Sigmoid colon (tissue), 6 donors: ENCODE measurements at regions not wholly inside any gene's neighbourhood (a gene's known extent, or its start where the extent isn't known, plus 50 kb on each side); places are given as distances from the start of the nearest gene placed in this dataset.

Source experiments
- DNase-seq: peaks from one replicate; pipeline ENCODE4 v3.0.0-alpha.2; 2019
- H3K27ac ChIP-seq, 4 donors: fragments of 200-600 bp; sonication (generic); one replicate each; pipeline ENCODE4 v1.5.1; 2016 to 2019; ENCODE audit warnings: mild to moderate bottlenecking in 1 of 4
- H3K27me3 ChIP-seq, 3 donors: fragments of 200-600 bp; sonication (generic); one replicate each; pipeline ENCODE4 v1.5.1; 2019; ENCODE audit warnings: mild to moderate bottlenecking in 1 of 3
- H3K36me3 ChIP-seq, 4 donors: fragments of 200-600 bp; sonication (generic); one replicate each; pipeline ENCODE4 v1.5.1; 2016 to 2019
- H3K4me1 ChIP-seq, 4 donors: fragments of 200-600 bp; sonication (generic); one replicate each; pipeline ENCODE4 v1.5.1; 2017 to 2019
- H3K4me3 ChIP-seq, 4 donors: fragments of 200-600 bp; sonication (generic); one replicate each; pipeline ENCODE4 v1.5.1; 2017 to 2019; ENCODE audit warnings: mild to moderate bottlenecking in 2 of 4, moderate library complexity in 1 of 4
- H3K9me3 ChIP-seq, 4 donors: fragments of 200-600 bp in 3 of 4; sonication (generic) in 3 of 4; one replicate each; pipeline versions ENCODE4 v1.5.1 to v1.6.1; 2013 to 2019
- CTCF ChIP-seq, 4 experiments: fragments of 450-650 bp in 3 of 4; fragments of 200-600 bp in 1 of 4; IDR thresholded peaks; one replicate each; pipeline ENCODE4 v1.5.1; 2016 to 2019; ENCODE audit warnings: antibody characterized with exemption in 4 of 4, mild to moderate bottlenecking in 3 of 4, moderate library complexity in 2 of 4
- EP300 ChIP-seq, 4 donors: sonication (generic); formaldehyde crosslinking; IDR thresholded peaks; one replicate each; pipeline ENCODE4 v1.6.1; 2017; ENCODE audit warnings: antibody characterized with exemption in 4 of 4
- POLR2A ChIP-seq, 2 donors: fragments of 450-650 bp; IDR thresholded peaks; one replicate each; pipeline ENCODE4 v1.6.1; 2016; ENCODE audit warnings: antibody characterized with exemption in 2 of 2, mild to moderate bottlenecking in 2 of 2, moderate library complexity in 2 of 2
- POLR2AphosphoS5 ChIP-seq, 4 donors: sonication (generic); formaldehyde crosslinking; IDR thresholded peaks; one replicate each; pipeline ENCODE4 v1.6.1; 2017; ENCODE audit warnings: antibody characterized with exemption in 4 of 4
- WGBS, 2 donors: extraction: QIAGEN DNeasy Blood & Tissue Kit; methylation state at CpG; one replicate each; pipeline ENCODE4 v1.1.7; 2013; 5-methylcytosine and 5-hydroxymethylcytosine counted together
- intact Hi-C: fragments of 100-400 bp; cut with DNase I; formaldehyde crosslinking; loops from one replicate; pipeline ENCODE4 v1.15.1; 2023
- donor health status: healthy with polysubstance abuse.
- donor health status: healthy.

- no peak for TF ChIP-seq POLR2A (IDR thresholded peaks at IDR 0.05)
- TF ChIP-seq EP300 (IDR thresholded peaks at IDR 0.05) = no peak
- no peak for TF ChIP-seq CTCF (IDR thresholded peaks at IDR 0.05)
- no peak for TF ChIP-seq POLR2AphosphoS5 (IDR thresholded peaks at IDR 0.05)
- Histone ChIP-seq H3K36me3 (no peaks in the 10 kb centered on the region), H3K27ac (no peak overlapping the region), H3K27me3 (peaks cover 0 to 50% (median 0%) of the 10 kb centered on the region in 3 donors), H3K4me3 (no peak overlapping the region), H3K4me1 (no peaks in the 10 kb centered on the region), H3K9me3 (no peaks in the 10 kb centered on the region)
- DNase-seq = no peak
- 71 to 77% methylated on average over 16 of the region's 16 CpGs for whole genome bisulfite sequencing, 2 donors
- intact Hi-C loops = no loop called here
Observed at GRCh38 chr1:30249446-30250337, 473.7 kb downstream of the MATN1 start.

- TF ChIP-seq POLR2AphosphoS5 (IDR thresholded peaks at IDR 0.05) = no peak
- TF ChIP-seq EP300 (IDR thresholded peaks at IDR 0.05) = no peak
- no peak for TF ChIP-seq CTCF (IDR thresholded peaks at IDR 0.05)
- TF ChIP-seq POLR2A (IDR thresholded peaks at IDR 0.05) = no peak
- intact Hi-C loops = no loop called here
- Histone ChIP-seq H3K27ac (no peak overlapping the region), H3K4me1 (no peaks in the 10 kb centered on the region), H3K9me3 (no peaks in the 10 kb centered on the region), H3K36me3 (no peaks in the 10 kb centered on the region), H3K27me3 (peaks cover 0 to 47% (median 0%) of the 10 kb centered on the region in 3 donors), H3K4me3 (no peak overlapping the region)
- WGBS, 2 donors = 49 to 57% methylated on average over 3 of the region's 3 CpGs
- DNase-seq = no peak
Observed at GRCh38 chr1:30248774-30249173, 474.6 kb downstream of the MATN1 start.

GRCh38 chr1:30248373-30248772 lies 475.0 kb downstream of the MATN1 start:
- no peaks in the 10 kb centered on the region for H3K4me1 ChIP-seq
- DNase-seq = no peak
- H3K27ac ChIP-seq = no peak overlapping the region
- no peaks in the 10 kb centered on the region for H3K9me3 ChIP-seq
- no peaks in the 10 kb centered on the region for H3K36me3 ChIP-seq
- no peak for TF ChIP-seq POLR2A (IDR thresholded peaks at IDR 0.05)
- TF ChIP-seq CTCF (IDR thresholded peaks at IDR 0.05) = no peak
- TF ChIP-seq POLR2AphosphoS5 (IDR thresholded peaks at IDR 0.05) = no peak
- no peak for TF ChIP-seq EP300 (IDR thresholded peaks at IDR 0.05)
- H3K4me3 ChIP-seq = no peak overlapping the region
- whole genome bisulfite sequencing, 2 donors = 58 to 77% methylated on average over 3 of the region's 3 CpGs
- intact Hi-C loops = no loop called here
- peaks cover 0 to 47% (median 0%) of the 10 kb centered on the region in 3 donors for H3K27me3 ChIP-seq

GRCh38 chr1:30244801-30245200 lies 478.6 kb downstream of the MATN1 start:
- no peak overlapping the region for H3K4me3 ChIP-seq
- DNase-seq = peak; percentile 8
- WGBS, 2 donors = 88 to 90% methylated on average over 9 of the region's 9 CpGs
- intact Hi-C loops = no loop called here
- H3K36me3 ChIP-seq = no peaks in the 10 kb centered on the region
- no peak overlapping the region for H3K27ac ChIP-seq
- H3K27me3 ChIP-seq = peaks cover 0 to 34% (median 0%) of the 10 kb centered on the region in 3 donors
- H3K9me3 ChIP-seq = no peaks in the 10 kb centered on the region
- H3K4me1 ChIP-seq = no peaks in the 10 kb centered on the region
- TF ChIP-seq EP300 (IDR thresholded peaks at IDR 0.05) (no peak), POLR2A (IDR thresholded peaks at IDR 0.05) (no peak), CTCF (IDR thresholded peaks at IDR 0.05) (no peak), POLR2AphosphoS5 (IDR thresholded peaks at IDR 0.05) (no peak)
